OCI-M1 (cell line): ENCODE measurements at regions not wholly inside any gene's neighbourhood (a gene's known extent, or its start where the extent isn't known, plus 50 kb on each side); places are given as distances from the start of the nearest gene placed in this dataset.

Experiments used
- DNase-seq: peaks from one replicate; lab custom pipeline; 2025; lab: John Stamatoyannopoulos, UW

- DNase-seq: no peak
These were observed 389.2 kb upstream of the KCNMB2 start for GRCh38 chr3:178147001-178147400.

DNA sequence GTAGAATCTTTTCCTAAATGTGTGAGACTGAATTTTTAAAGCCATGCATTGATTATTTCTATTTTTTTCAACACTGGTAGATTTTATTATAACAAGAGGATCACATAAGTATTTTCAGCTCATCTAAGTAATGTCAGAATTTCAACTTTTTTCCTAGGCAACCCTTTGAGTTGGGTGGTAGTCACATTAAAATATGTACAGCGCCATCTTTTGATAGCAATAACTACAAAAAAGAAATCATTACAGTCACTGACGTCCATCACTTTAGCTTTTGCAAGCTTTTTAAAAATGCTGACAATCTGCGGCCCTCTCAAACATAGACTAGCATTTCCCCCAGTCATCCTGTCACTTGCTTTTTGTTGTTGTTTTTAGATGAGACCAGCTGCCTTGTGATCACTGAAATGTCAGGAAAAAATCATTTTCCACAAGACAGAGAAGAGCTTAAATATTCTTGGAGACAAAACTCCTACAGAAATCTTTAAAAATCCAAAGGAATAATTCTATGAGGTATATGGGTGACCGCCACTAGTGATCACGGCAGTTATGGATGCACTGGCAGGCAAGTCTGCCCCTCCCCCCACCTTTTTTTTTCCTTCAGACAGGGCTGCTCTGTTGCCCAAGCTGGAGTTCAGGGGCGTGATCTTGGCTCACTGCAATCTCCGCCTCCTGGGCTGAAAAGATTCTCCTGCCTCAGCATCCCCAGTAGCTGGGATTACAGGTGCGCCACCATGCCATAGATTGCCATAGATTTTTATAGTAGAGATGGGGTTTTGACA lies 384.0 kb upstream of the KCNMB2 start:
- peak; percentile 2 for DNase-seq

DNA sequence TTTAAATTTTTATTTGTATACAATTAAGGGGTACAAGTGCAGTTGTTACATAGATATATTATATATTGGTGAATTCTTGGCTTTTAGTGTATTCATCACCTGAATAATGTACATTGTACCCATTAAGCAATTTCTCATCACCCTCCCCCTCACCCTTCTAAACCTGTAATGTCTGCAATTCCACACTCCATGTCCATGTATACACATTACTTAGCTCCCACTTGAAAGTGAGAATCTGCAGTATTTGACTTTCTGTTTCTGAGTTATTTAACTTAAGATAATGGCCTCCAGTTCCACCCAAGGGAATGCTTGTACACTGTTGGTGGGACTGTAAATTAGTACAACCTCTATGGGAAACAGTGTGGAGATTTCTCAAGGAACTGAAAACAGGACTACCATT lies 383.2 kb upstream of the KCNMB2 start:
- no peak for DNase-seq

GRCh38 chr3:178155521-178155920 lies 380.7 kb upstream of the KCNMB2 start:
- DNase-seq: no peak

DNA sequence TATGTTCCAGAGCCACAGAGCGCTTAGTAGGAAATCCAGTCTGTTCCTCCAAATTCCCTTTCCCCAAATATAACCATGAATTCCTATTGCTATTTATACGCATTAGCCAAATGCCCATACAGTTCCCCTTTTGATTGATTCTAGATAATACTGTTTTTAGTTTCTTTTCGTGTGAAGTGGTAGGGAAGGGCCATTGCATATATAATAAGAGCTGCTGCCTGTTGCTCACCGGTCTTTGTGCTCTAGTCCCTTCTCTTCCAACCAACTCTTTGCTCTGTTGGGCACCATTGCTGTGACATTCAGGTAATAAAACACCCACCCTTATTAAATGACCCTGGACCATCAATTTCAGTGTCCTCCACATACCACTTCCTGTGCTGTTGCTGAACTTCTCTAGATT lies 379.9 kb upstream of the KCNMB2 start:
- DNase-seq: peak; percentile 65

DNA sequence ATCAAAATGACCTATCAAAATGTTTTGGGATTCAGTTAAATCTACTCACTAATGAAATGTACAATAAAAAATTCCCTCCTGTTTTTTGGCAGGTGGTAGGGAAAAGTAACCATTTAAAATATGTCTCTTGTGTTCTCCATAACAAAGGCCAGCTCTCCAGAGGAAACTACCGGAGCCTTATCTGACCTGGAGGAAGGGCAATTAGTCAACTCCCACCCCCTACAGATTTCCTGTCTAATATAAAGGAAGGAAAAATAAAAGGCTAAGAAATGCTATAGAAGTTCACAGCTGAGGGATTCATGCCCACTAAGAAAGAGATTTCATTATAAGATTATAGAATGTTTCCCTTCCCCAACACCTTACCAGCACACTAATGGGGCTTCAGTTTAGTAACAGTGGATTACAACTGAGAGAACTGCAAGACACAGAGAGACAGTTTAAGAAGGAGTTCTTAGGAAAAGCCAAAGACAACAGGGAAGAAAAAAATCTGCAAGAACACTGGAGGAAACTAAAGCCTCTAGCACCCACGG lies 376.5 kb upstream of the KCNMB2 start:
- DNase-seq: no peak

DNA sequence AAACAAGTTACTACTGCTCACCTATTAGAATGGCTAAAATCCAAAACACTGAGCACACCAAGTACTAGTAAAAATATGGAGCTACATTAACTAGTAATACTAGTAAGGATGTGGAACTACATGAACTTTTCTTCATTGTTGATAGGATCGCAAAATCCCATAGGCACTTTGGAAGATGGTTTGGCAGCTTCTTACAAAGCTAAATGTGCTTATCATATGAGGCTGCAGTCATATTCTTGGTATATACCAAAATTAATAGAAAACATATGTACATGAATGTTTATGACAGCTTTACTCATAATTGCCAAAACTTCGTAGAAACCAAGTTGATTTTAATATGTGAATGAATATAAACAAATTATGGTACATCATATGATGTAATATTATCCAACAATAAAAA lies 366.8 kb upstream of the KCNMB2 start:
- no peak for DNase-seq

DNA sequence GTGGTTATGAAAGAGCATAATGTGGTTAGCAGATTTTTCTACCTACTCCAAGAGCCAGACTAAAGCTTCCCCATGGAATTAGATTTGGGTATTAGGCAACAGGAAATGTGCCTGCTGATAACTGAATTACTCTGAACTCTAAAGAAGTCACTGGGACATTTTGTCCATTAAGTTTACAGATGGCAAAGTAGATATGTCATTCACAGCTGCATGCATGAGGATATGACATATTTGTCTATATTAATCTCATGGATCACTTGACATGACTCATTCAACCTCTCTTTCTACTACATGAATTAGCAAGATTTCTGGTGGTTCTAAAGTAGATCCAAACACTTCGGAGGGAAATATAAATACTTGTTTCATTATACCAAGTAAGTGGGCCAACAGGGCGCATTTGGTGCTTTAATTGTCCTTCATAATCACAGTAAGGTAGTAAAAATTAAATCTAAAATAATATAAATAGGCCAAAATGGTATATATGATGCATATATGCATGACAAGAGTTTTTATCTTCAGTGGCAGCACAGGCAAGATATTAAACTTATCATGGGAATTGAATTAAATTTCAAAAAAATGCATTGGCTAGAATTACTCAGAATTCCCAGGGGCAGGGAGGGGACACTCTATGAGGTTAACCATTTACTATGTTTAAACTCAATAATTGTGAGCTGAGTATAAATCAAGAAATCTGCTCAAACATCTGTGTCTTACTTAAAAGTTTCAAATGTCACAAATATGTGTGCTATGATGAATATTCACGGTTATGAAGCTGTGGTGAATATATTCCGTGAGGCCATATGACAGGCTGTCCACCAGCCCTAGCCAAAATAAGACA lies 365.3 kb upstream of the KCNMB2 start:
- DNase-seq: peak; percentile 93

- no peak for DNase-seq
These were observed 364.1 kb upstream of the KCNMB2 start for GRCh38 chr3:178172121-178172520.

DNA sequence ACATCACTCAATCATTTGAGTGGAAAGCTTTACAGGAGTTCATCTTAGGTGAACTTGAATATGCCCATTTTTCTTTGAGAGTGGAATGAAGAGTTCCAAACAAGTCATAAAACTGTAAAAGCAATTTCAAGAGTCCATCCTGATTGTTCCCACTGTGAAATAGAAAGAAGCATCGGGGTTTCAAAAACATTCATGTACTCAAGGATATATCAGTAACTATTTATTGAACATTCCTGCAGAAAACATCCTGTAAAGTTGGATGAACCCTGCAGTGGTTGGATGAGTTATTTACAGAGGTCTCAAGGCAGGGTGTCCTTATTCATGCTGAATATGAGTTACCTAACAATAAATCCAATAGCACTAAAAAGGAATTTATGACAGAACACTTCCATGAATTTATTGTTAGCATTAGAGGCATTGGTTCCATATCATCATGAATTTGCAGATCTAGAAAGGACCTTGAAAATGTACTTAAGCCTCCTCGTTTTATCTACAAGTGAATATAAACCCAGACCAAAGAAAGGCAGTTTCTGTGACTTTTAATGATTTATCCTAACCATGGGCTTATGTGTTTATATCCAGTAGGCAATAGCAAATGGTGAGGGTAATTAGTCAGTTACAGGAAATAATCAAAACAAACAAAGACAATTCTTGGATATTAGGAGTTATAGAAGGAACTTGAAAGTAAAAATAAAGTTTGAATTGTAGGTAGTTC lies 361.9 kb upstream of the KCNMB2 start:
- DNase-seq: no peak

DNA sequence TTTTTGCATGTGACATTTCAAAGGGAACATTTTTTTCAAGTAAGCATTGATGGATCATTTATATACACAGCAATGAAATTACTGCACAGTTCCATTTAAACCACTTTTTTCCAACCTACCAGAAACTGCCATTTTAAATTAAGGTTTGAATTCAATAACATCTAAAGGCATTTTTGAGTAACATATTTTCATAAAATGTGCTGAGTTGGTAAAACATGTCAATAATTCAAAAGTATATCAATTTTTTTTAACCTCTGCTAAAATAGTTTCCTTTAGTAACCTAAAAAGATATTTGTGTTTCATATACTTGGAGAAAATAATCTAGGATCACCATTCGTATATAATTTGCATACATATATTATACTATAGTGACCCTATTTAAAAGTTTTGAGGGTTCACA lies 355.1 kb upstream of the KCNMB2 start:
- no peak for DNase-seq

DNA sequence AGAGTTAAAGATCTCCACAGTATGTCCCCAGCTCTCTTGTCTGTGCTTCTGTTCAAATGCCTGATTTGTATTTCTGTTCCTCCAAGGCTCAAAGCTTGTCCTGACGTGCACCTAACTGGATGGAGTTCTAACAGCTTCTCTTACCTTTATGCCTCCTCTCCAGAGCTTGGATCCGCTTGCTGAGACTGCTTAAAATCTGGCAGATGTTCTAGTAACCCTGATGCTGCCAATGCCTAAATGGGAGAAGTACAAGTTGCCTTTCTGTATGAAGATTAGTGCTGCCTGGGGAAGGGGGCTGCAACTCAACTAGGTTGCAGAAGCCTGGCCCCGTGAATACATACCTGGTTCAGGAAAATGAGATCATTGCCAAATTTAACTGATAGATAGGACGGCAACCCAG lies 354.5 kb upstream of the KCNMB2 start:
- DNase-seq: no peak

DNA sequence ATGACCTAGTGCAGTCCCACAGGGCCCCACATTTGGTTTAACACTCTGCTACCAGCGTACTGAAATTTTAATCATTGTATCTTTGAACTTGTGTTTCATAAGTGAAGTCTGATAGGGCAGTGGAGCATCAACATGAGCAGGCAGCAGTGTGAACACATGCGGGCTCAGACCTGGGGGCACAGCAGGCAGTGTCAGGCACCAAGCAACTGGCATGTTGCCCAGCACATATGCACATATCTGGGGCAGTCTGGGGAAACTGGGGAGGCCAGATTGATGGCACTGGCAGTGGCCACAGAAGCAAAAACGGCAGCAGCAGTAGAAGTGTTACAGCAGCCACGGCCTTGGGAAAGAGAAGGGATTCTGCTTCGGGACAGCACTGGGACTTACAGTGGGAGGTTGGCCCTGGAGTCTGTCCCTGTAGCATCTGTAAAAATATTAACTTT lies 353.9 kb upstream of the KCNMB2 start:
- DNase-seq: no peak

- DNase-seq: no peak
These were observed 351.4 kb upstream of the KCNMB2 start for GRCh38 chr3:178184833-178185232.

DNA sequence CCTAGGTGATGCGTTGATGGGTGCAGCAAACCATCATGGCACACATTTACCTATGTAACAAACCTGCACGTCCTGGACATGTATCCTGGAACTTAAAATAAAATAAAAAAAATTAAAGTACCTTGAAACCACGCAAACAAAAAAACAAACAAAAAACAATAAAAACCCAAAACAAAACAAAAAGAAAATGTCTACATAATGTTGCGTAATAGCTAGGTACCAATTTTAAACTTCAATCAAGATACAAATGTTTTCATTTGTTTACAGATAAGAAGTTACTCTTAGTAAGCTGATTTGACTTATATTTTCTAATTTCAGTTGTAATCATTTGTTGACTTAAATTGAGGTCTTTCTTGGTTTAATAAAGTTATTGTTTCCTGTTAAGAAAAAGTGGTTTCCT lies 349.6 kb upstream of the KCNMB2 start:
- no peak for DNase-seq

- no peak for DNase-seq
These were observed 346.4 kb upstream of the KCNMB2 start for GRCh38 chr3:178189854-178190253.

DNA sequence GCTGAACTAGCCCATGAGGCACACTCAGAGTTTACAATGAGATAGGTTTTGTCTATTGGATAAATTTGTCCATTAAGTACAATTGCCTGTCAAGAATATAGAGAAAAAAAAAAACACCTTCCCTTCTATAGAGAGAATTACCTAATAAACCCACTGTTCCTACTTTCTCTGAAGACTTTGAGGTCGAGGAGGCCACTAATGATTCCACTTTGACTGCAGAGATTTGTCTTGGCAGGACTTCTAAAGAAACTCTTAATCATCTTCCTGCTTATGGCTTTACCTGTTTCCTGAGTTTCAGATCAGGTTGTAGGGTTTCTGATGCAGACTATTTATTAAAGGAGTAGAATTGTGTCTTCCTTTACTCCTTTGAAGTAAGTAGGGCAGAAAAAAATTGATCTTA lies 342.4 kb upstream of the KCNMB2 start:
- DNase-seq: no peak

GRCh38 chr3:178194539-178194938 lies 341.7 kb upstream of the KCNMB2 start:
- DNase-seq: no peak

DNA sequence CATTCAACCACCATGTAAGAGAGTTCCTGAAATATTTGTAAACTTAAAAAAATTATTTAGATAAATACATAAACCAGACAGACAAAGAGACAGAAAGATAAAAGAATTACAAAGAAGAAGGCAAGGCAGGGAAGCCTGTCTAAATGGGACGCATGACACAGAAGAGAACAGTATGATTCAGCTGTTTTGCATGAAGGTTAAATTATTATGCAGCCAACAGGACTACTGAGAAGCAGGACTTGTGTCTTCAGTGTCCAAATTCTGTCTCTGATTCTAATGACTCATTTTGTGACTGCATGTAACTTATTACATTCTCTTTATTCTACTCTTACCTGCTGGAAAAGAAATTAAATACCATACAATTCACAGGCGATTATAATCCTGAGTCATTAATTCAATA lies 340.4 kb upstream of the KCNMB2 start:
- DNase-seq: peak; percentile 39

DNA sequence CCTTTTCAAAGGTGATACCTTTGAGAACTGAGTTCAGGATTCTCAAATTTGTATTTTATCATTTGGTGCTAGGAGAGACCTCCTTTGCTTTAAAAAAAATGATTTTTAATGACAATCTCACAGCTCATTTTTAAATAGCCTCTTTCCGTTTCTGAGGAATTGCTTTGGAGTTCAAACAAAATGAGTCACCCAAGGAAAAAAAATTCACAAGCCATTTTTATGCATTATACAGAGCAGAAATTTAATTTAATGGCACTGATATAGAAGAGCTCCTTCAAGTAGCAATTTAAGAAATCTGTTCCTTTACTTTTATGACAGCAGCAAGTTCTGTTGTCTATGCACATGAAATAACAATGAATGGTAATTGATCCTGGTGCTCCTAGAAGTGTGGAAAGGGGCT lies 337.9 kb upstream of the KCNMB2 start:
- DNase-seq: no peak

GRCh38 chr3:178200316-178200715 lies 335.9 kb upstream of the KCNMB2 start:
- DNase-seq: no peak

- no peak for DNase-seq
These were observed 334.5 kb upstream of the KCNMB2 start for GRCh38 chr3:178201714-178202113.
